ENCODE measurements at regions not wholly inside any gene's neighbourhood (a gene's known extent, or its start where the extent isn't known, plus 50 kb on each side); places are given as distances from the start of the nearest gene placed in this dataset.

DNA sequence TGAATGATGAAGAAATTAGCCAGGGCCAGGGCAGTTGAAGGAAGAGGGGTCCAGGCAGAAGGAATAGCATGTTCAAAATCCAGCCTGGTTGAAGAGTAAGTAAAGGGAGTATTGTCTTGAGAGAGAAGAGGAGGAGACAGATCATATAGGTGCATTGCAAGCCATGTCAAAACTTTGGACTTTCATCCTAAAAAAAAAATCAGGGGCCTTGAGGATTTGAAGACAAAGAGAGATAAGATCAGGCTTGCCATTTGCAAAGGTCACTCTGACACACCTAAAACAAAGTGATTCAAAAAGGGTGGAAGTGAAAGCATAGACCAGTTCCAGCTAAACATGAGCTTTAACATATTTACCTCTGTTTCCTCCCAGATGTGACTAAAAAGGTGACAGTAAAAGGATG, 95.7 kb upstream of the DRD2 start:
- TF ChIP-seq, protein P1, sequence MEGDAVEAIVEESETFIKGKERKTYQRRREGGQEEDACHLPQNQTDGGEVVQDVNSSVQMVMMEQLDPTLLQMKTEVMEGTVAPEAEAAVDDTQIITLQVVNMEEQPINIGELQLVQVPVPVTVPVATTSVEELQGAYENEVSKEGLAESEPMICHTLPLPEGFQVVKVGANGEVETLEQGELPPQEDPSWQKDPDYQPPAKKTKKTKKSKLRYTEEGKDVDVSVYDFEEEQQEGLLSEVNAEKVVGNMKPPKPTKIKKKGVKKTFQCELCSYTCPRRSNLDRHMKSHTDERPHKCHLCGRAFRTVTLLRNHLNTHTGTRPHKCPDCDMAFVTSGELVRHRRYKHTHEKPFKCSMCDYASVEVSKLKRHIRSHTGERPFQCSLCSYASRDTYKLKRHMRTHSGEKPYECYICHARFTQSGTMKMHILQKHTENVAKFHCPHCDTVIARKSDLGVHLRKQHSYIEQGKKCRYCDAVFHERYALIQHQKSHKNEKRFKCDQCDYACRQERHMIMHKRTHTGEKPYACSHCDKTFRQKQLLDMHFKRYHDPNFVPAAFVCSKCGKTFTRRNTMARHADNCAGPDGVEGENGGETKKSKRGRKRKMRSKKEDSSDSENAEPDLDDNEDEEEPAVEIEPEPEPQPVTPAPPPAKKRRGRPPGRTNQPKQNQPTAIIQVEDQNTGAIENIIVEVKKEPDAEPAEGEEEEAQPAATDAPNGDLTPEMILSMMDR (IDR thresholded peaks at IDR 0.05; ENCODE audit: borderline replicate concordance, control extremely low read depth, extremely low read depth, insufficient read depth, missing control alignments) = no peak
- no peak for DNase-seq (ENCODE audit: low spot score)
- in situ Hi-C loops (cut with MboI; ENCODE audit: low sequenced_read_pairs, unreplicated experiment) = no loop called here

DNA sequence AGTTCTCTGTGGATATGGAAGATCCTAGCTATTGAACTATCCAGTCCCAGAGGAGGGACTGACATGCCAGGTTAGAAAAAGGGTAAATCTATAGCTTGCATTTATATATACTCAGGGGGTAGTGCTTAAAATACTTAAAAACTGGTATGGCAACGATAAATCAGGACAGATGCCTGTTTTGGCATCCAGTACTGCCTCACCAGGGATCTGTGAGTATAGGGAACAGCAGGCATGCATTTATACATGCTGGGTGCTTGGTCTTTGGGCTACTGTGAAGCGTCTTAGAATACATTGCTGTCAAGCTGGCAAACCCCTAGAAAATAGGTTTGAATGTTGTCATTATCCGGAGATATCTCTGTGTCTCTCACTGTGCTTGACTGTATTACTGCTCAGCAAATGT, 94.2 kb upstream of the DRD2 start:
- TF ChIP-seq, protein P1 (IDR thresholded peaks at IDR 0.05; ENCODE audit: borderline replicate concordance, control extremely low read depth, extremely low read depth, insufficient read depth, missing control alignments) = no peak
- no peak for DNase-seq (ENCODE audit: low spot score)
- in situ Hi-C loops (cut with MboI; ENCODE audit: low sequenced_read_pairs, unreplicated experiment) = no loop called here

DNA sequence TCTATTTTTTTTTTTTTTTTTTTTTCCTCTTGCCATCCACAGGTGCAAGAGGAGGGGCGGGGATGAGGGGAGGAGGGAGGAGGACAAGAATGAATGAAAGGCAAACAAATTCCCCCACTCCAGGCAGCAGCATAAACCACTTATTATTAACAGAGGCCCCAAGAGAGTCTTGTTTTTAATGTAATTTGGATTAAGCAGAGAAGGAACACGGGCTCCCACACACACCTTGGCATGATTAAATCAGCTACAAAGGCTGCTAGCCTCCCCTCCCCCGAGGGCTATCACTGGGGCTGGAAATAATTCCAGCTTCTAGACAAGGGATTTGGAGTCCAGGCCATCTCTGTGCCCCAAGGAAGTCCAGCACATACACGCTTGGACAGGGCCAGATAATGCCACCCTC, 93.4 kb upstream of the DRD2 start:
- no peak for DNase-seq (ENCODE audit: low spot score)
- in situ Hi-C loops (cut with MboI; ENCODE audit: low sequenced_read_pairs, unreplicated experiment) = no loop called here
- TF ChIP-seq, protein P1 (IDR thresholded peaks at IDR 0.05; ENCODE audit: borderline replicate concordance, control extremely low read depth, extremely low read depth, insufficient read depth, missing control alignments) = no peak

DNA sequence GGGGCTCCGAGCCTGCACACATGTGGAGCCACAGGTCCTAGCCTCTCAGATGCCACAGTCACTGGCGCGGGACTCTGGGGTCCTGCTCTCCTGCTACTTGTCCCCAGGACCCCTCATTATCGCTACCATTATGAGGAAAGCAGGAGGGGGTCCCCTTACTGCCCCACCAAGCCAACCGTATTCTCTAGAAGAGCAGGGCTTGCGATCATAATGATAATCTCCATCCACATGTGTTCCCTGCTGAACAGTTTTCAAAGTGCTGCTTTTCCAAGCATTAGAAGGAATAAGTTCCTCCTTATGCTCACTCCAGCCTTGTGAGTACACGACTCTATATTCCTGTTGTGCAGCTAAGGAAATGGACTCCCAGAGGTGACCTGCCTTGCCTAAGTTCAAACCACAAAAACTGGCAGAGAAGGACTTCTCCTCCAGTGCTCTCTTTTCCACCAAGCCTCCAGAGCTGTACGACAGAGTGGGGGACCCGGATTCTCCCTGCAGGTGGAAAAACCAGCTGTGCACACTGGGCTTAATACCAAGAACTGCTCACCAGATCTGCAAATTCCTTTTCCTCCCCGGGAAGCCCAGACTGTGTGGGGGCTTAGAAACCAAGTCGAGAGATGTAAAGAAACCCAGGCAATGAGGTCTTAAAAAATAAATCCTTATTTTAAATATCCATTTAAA, 92.8 kb upstream of the DRD2 start:
- TF ChIP-seq, protein P1 (IDR thresholded peaks at IDR 0.05; ENCODE audit: borderline replicate concordance, control extremely low read depth, extremely low read depth, insufficient read depth, missing control alignments) = no peak
- in situ Hi-C loops (cut with MboI; ENCODE audit: low sequenced_read_pairs, unreplicated experiment) = no loop called here
- no peak for DNase-seq (ENCODE audit: low spot score)

DNA sequence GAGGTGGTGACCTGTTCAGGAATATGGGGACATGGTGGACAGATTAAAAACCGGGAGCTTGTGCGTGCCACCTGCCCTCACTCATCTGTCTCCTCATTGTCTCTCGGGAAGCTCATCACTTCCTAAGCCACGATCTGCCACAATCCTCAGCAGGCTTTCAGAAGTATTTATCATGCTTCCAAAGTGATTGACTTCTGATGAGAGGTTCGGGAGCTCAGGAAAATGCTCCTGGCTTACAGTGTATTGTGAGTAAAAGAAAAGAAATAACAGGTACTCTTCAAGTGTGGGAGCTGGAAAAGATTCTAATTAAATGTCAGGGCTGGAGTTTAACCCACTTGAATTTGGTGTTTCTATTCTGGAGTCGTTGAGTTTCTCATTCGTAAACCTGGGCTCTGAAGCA, 91.9 kb upstream of the DRD2 start:
- DNase-seq (ENCODE audit: low spot score) = no peak
- in situ Hi-C loops (cut with MboI; ENCODE audit: low sequenced_read_pairs, unreplicated experiment) = no loop called here
- TF ChIP-seq, protein P1 (IDR thresholded peaks at IDR 0.05; ENCODE audit: borderline replicate concordance, control extremely low read depth, extremely low read depth, insufficient read depth, missing control alignments) = no peak

DNA sequence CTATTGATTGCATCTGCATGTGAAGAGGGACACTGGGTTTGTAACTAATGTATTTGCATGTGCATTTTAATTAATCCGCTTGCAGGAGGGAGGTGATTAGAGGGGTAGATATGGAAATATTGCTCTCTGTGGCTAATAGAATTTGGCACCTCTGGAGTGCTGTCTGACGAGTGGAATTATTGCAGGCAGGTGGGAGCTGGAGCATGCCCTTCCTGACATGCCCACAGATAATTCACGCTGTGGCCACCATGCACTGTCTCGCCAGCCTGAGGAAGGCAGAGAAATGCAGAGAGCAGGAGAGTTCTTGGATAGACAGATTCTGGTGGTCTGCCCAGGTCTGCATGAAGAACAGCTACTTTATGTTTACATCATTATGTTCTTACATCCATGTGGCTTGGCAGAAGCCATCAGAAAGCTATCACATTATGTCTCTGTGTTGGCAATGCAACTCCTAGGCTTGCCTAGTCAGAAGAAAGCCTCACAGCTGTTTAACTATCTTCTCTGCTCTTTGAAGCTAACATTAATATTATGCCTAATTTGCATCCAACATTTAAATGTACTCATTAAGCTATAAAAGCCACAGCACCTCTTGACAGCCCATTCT, 89.4 kb upstream of the DRD2 start:
- TF ChIP-seq, protein P1 (IDR thresholded peaks at IDR 0.05; ENCODE audit: borderline replicate concordance, control extremely low read depth, extremely low read depth, insufficient read depth, missing control alignments) = no peak
- in situ Hi-C loops (cut with MboI; ENCODE audit: low sequenced_read_pairs, unreplicated experiment) = no loop called here
- DNase-seq (ENCODE audit: low spot score) = no peak

Measured in GM13976 (cell line).